ENCODE measurements at regions not wholly inside any gene's neighbourhood (a gene's known extent, or its start where the extent isn't known, plus 50 kb on each side); places are given as distances from the start of the nearest gene placed in this dataset.
A peak's percentile ranks its signal among the peaks of the same experiment; 100 is the strongest.

DNA sequence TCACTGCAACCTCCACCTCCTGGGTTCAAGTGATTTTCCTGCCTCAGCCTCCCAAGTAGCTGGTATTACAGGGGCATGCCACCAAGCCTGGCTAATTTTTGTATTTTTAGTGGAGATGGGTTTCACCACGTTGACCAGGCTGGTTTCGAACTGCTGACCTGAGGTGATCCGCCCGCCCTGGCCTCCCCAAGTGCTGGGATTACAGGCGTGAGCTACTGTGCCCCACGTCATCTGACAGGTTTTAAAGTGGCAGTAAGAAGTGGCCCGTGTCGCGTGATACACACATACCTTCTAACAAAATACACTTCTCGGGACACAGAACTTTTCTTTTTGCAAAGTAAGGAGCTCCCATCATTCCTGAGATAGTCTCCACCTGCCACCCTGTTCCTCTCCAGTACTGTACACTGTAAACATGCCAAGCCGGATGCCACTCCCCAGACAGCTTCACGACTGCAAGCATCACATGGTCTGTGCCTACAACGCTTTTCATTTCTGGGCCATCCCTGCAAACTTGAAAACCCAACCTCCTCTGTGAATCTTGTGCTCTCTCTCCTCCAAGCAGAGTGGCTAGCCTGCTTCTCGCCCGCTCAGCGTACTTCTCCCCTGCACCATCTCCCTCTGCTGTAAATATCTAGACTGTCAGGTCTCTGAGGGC is 256.3 kb upstream of the KLF14 start:
- Mint-ChIP-seq H3K4me3 (no peak overlapping the region), H3K4me1 (ENCODE audit: unreplicated experiment) (peaks cover 27% of the 10 kb centered on the region), H3K36me3 (no peaks in the 10 kb centered on the region), H3K9me3 (no peaks in the 10 kb centered on the region), H3K27ac (no peak overlapping the region), H3K27me3 (peaks cover 11% of the 10 kb centered on the region)
- no peak for DNase-seq (ENCODE audit: extremely low spot score, unreplicated experiment)
- TF ChIP-seq, protein P1, sequence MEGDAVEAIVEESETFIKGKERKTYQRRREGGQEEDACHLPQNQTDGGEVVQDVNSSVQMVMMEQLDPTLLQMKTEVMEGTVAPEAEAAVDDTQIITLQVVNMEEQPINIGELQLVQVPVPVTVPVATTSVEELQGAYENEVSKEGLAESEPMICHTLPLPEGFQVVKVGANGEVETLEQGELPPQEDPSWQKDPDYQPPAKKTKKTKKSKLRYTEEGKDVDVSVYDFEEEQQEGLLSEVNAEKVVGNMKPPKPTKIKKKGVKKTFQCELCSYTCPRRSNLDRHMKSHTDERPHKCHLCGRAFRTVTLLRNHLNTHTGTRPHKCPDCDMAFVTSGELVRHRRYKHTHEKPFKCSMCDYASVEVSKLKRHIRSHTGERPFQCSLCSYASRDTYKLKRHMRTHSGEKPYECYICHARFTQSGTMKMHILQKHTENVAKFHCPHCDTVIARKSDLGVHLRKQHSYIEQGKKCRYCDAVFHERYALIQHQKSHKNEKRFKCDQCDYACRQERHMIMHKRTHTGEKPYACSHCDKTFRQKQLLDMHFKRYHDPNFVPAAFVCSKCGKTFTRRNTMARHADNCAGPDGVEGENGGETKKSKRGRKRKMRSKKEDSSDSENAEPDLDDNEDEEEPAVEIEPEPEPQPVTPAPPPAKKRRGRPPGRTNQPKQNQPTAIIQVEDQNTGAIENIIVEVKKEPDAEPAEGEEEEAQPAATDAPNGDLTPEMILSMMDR (conservative IDR thresholded peaks at IDR 0.05): no peak

GRCh38 chr7:130993671-130994365 is 259.8 kb upstream of the KLF14 start:
- DNase-seq (ENCODE audit: extremely low spot score, unreplicated experiment): no peak
- Mint-ChIP-seq H3K4me1 (ENCODE audit: unreplicated experiment) (peaks cover 40% of the 10 kb centered on the region), H3K27me3 (peaks cover 19% of the 10 kb centered on the region), H3K27ac (no peak overlapping the region), H3K9me3 (no peaks in the 10 kb centered on the region), H3K4me3 (peak overlapping the region; percentile 9), H3K36me3 (no peaks in the 10 kb centered on the region)
- TF ChIP-seq, protein P1 (conservative IDR thresholded peaks at IDR 0.05): no peak

DNA sequence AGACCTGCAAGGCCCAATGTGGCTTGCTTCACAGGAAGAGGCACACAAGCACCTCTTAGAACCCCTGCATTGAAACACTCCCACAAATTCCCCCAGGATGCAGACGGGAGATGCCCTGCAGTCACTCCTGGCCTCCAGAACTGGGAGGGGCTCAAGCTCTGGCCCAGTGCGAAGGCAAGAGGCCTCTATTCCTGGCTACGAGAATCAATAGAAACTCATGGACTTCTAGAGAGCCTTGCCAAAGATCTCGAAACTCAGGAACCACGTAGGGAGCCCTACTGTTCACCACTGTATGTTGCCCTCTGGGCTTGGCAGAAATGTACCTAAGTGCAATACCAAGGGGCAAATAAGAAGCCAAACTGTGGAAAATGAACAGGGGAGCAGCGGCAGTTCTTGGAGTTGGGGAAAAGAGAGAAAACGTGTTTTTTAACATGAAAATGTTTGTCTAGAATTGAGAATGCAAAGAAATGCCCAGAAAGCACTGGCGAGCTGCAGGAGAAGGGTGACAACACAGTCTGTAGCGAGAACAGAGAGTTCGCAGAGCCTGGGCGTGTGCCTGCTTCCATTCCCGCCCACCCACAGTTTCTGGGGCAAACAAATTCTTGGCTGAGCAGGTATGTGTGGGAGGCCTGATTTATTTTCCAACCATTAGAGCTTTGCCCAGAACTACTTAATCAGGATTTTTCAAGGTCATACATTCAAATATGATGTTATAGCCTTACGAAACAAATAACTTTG is 260.5 kb upstream of the KLF14 start:
- DNase-seq (ENCODE audit: extremely low spot score, unreplicated experiment): no peak
- TF ChIP-seq, protein P1 (conservative IDR thresholded peaks at IDR 0.05): no peak
- peaks cover 35% of the 10 kb centered on the region for H3K4me1 Mint-ChIP-seq (ENCODE audit: unreplicated experiment)
- H3K27ac Mint-ChIP-seq: peak overlapping the region; percentile 54
- H3K9me3 Mint-ChIP-seq: no peaks in the 10 kb centered on the region
- H3K27me3 Mint-ChIP-seq: peaks cover 20% of the 10 kb centered on the region
- H3K4me3 Mint-ChIP-seq: peak overlapping the region; percentile 9
- H3K36me3 Mint-ChIP-seq: no peaks in the 10 kb centered on the region

GRCh38 chr7:130995252-130996081 is 261.5 kb upstream of the KLF14 start:
- TF ChIP-seq, protein P1 (conservative IDR thresholded peaks at IDR 0.05): no peak
- H3K36me3 Mint-ChIP-seq: no peaks in the 10 kb centered on the region
- DNase-seq (ENCODE audit: extremely low spot score, unreplicated experiment): no peak
- peaks cover 35% of the 10 kb centered on the region for H3K4me1 Mint-ChIP-seq (ENCODE audit: unreplicated experiment)
- H3K27me3 Mint-ChIP-seq: peaks cover 25% of the 10 kb centered on the region
- H3K4me3 Mint-ChIP-seq: no peak overlapping the region
- no peaks in the 10 kb centered on the region for H3K9me3 Mint-ChIP-seq
- peak overlapping the region; percentile 54 for H3K27ac Mint-ChIP-seq

GRCh38 chr7:130996205-130996832 is 262.3 kb upstream of the KLF14 start:
- Mint-ChIP-seq H3K4me3 (no peak overlapping the region), H3K36me3 (no peaks in the 10 kb centered on the region), H3K4me1 (ENCODE audit: unreplicated experiment) (peaks cover 35% of the 10 kb centered on the region), H3K27ac (peak overlapping the region; percentile 16), H3K9me3 (no peaks in the 10 kb centered on the region), H3K27me3 (peaks cover 25% of the 10 kb centered on the region)
- no peak for DNase-seq (ENCODE audit: extremely low spot score, unreplicated experiment)
- TF ChIP-seq, protein P1 (conservative IDR thresholded peaks at IDR 0.05): no peak
